ENCODE measurements at regions not wholly inside any gene's neighbourhood (a gene's known extent, or its start where the extent isn't known, plus 50 kb on each side); places are given as distances from the start of the nearest gene placed in this dataset.
"Not testable (repeated sequence)": the region's sequence is repeated elsewhere in the genome, so short reads cannot be mapped to it uniquely, and the experiment has no call there.

- no peak for DNase-seq (ENCODE audit: low read depth in 2 of 2)
Measured at GRCh38 chr6:113662093-113662665, 195.0 kb upstream of the MARCKS start.

GRCh38 chr6:113662688-113663333 is 194.3 kb upstream of the MARCKS start:
- no peak for DNase-seq (ENCODE audit: low read depth in 2 of 2)

GRCh38 chr6:113664909-113665308 is 192.2 kb upstream of the MARCKS start:
- no peak for DNase-seq (ENCODE audit: low read depth in 2 of 2)

- DNase-seq (ENCODE audit: low read depth in 2 of 2): no peak
Measured at GRCh38 chr6:113668641-113669408, 188.3 kb upstream of the MARCKS start.

GRCh38 chr6:113669606-113670005 is 187.5 kb upstream of the MARCKS start:
- DNase-seq (ENCODE audit: low read depth in 2 of 2): no peak

GRCh38 chr6:113671421-113671820 is 185.7 kb upstream of the MARCKS start:
- DNase-seq (ENCODE audit: low read depth in 2 of 2): no peak

- no peak for DNase-seq (ENCODE audit: low read depth in 2 of 2)
Measured at GRCh38 chr6:113672491-113673149, 184.5 kb upstream of the MARCKS start.

- DNase-seq (ENCODE audit: low read depth in 2 of 2): no peak
Measured at GRCh38 chr6:113674075-113674474, 183.1 kb upstream of the MARCKS start.

- no peak for DNase-seq (ENCODE audit: low read depth in 2 of 2)
Measured at GRCh38 chr6:113676057-113676456, 181.1 kb upstream of the MARCKS start.

GRCh38 chr6:113676968-113677367 is 180.2 kb upstream of the MARCKS start:
- DNase-seq (ENCODE audit: low read depth in 2 of 2): no peak

- no peak for DNase-seq (ENCODE audit: low read depth in 2 of 2)
Measured at GRCh38 chr6:113679051-113679450, 178.1 kb upstream of the MARCKS start.

GRCh38 chr6:113680301-113680700 is 176.8 kb upstream of the MARCKS start:
- no peak for DNase-seq (ENCODE audit: low read depth in 2 of 2)

GRCh38 chr6:113683968-113684367 is 173.2 kb upstream of the MARCKS start:
- DNase-seq (ENCODE audit: low read depth in 2 of 2): no peak

- DNase-seq (ENCODE audit: low read depth in 2 of 2): no peak
Measured at GRCh38 chr6:113684382-113684901, 172.7 kb upstream of the MARCKS start.

- DNase-seq (ENCODE audit: low read depth in 2 of 2): no peak
Measured at GRCh38 chr6:113686049-113686448, 171.1 kb upstream of the MARCKS start.

GRCh38 chr6:113689620-113690019 is 167.5 kb upstream of the MARCKS start:
- not testable (repeated sequence) for DNase-seq (ENCODE audit: low read depth in 2 of 2)

GRCh38 chr6:113690281-113691259 is 166.6 kb upstream of the MARCKS start:
- peak in 1 of 2 donors; percentile 2 for DNase-seq (ENCODE audit: low read depth in 2 of 2)

GRCh38 chr6:113691260-113691656 is 165.9 kb upstream of the MARCKS start:
- DNase-seq (ENCODE audit: low read depth in 2 of 2): no peak

- no peak for DNase-seq (ENCODE audit: low read depth in 2 of 2)
Measured at GRCh38 chr6:113693851-113694250, 163.3 kb upstream of the MARCKS start.

- no peak for DNase-seq (ENCODE audit: low read depth in 2 of 2)
Measured at GRCh38 chr6:113694278-113695077, 162.7 kb upstream of the MARCKS start.

All from stimulated activated CD4-positive, alpha-beta T cell treated with anti-CD3 and anti-CD28 coated beads, Interleukin-4, amount 100 ng/mL, for 48 hours (primary cell).